ENCODE measurements at regions not wholly inside any gene's neighbourhood (a gene's known extent, or its start where the extent isn't known, plus 50 kb on each side); places are given as distances from the start of the nearest gene placed in this dataset.

DNA sequence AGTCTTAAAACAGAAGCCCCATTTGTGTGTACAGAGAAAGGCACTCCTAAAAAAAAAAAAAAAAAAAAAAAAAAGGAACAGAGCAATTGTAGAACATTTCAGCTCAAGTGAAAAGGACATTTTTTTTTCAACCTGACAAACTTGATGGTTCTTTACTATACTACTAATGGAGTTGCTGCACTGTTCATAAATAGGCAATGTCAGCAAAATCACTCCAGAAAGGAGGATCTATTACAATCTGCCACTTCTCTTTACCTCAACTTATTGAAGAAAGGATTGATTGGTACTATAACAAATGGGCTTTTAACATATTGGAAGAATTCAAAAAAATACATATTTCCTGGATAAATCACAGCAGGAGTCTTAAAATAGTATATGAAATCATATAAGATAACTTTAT is 1517.7 kb downstream of the SLITRK1 start:
- Histone ChIP-seq H3K27me3 (ENCODE audit: control insufficient read depth in 3 of 3, insufficient read depth in 3 of 3, low read depth in 1 of 3, low read length in 3 of 3) (no peaks in the 10 kb centered on the region), H3K9me3 (replicated peaks in 1 of 2; ENCODE audit: control insufficient read depth in 2 of 2, insufficient read depth in 1 of 2, low read depth in 1 of 2, low read length in 2 of 2) (no peaks in the 10 kb centered on the region), H3K27ac (replicated peaks; ENCODE audit: low read length) (no peak overlapping the region), H2BK15ac (ENCODE audit: low read length) (no peak overlapping the region), H4K8ac (ENCODE audit: low read depth, low read length) (no peak overlapping the region), H3K23ac (ENCODE audit: low read depth, low read length, poor library complexity) (no peak overlapping the region), H2BK120ac (ENCODE audit: low read depth, low read length) (no peak overlapping the region), H3K9ac (ENCODE audit: low read depth, low read length, poor library complexity) (no peak overlapping the region), H2AFZ (ENCODE audit: low read length) (no peak overlapping the region), H3K36me3 (replicated peaks in 1 of 2; ENCODE audit: control insufficient read depth in 2 of 2, insufficient read depth in 2 of 2, low read length in 2 of 2) (no peaks in the 10 kb centered on the region), H3K4me3 (ENCODE audit: low read length in 2 of 2) (no peak overlapping the region), H4K91ac (ENCODE audit: low read depth, low read length, poor library complexity) (no peak overlapping the region), H3K4me2 (ENCODE audit: insufficient read depth, low read length, poor library complexity, severe bottlenecking) (no peak overlapping the region), H2BK5ac (ENCODE audit: low read length) (no peak overlapping the region), H2AK5ac (ENCODE audit: low read depth, low read length) (no peak overlapping the region), H3K4ac (ENCODE audit: low read length) (no peak overlapping the region), H3K79me1 (ENCODE audit: low read depth, low read length) (no peaks in the 10 kb centered on the region), H3K14ac (ENCODE audit: low read length) (no peak overlapping the region), H2BK12ac (ENCODE audit: low read length) (no peak overlapping the region), H3K18ac (ENCODE audit: low read length) (no peak overlapping the region), H3K4me1 (ENCODE audit: control insufficient read depth in 2 of 2, insufficient read depth in 1 of 2, low read depth in 1 of 2, low read length in 2 of 2) (no peaks in the 10 kb centered on the region)
- DNase-seq (ENCODE audit: low spot score), result no peak

DNA sequence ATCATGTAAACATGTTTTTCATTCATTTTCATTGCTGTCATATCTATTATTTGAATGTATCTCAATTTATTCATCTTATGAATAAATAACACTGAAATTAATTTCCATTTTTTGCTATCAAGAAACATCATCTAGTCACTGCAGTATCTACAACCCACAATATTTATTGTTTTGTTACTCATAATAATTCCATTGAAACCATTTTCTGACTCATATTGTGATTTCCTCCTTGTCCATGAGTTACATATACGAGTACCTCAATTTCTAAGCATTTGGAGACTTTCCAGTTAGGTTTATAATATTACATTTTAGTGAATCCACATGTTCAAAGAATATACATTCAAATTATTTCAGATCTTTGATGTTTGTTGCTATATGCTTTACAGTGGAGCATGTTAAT is 1524.0 kb downstream of the SLITRK1 start:
- Histone ChIP-seq H3K23ac (ENCODE audit: low read depth, low read length, poor library complexity) (no peak overlapping the region), H3K27ac (replicated peaks; ENCODE audit: low read length) (no peak overlapping the region), H3K79me1 (ENCODE audit: low read depth, low read length) (no peaks in the 10 kb centered on the region), H2BK15ac (ENCODE audit: low read length) (no peak overlapping the region), H2BK120ac (ENCODE audit: low read depth, low read length) (no peak overlapping the region), H3K4ac (ENCODE audit: low read length) (no peak overlapping the region), H2BK12ac (ENCODE audit: low read length) (no peak overlapping the region), H3K14ac (ENCODE audit: low read length) (no peak overlapping the region), H2AK5ac (ENCODE audit: low read depth, low read length) (no peak overlapping the region), H3K9ac (ENCODE audit: low read depth, low read length, poor library complexity) (no peak overlapping the region), H3K9me3 (replicated peaks in 1 of 2; ENCODE audit: control insufficient read depth in 2 of 2, insufficient read depth in 1 of 2, low read depth in 1 of 2, low read length in 2 of 2) (no peaks in the 10 kb centered on the region), H2BK5ac (ENCODE audit: low read length) (no peak overlapping the region), H3K4me1 (ENCODE audit: control insufficient read depth in 2 of 2, insufficient read depth in 1 of 2, low read depth in 1 of 2, low read length in 2 of 2) (no peaks in the 10 kb centered on the region), H3K36me3 (replicated peaks in 1 of 2; ENCODE audit: control insufficient read depth in 2 of 2, insufficient read depth in 2 of 2, low read length in 2 of 2) (no peaks in the 10 kb centered on the region), H3K4me3 (ENCODE audit: low read length in 2 of 2) (no peak overlapping the region), H3K18ac (ENCODE audit: low read length) (no peak overlapping the region), H3K4me2 (ENCODE audit: insufficient read depth, low read length, poor library complexity, severe bottlenecking) (no peak overlapping the region), H3K27me3 (ENCODE audit: control insufficient read depth in 3 of 3, insufficient read depth in 3 of 3, low read depth in 1 of 3, low read length in 3 of 3) (no peaks in the 10 kb centered on the region), H4K8ac (ENCODE audit: low read depth, low read length) (no peak overlapping the region), H4K91ac (ENCODE audit: low read depth, low read length, poor library complexity) (no peak overlapping the region), H2AFZ (ENCODE audit: low read length) (no peak overlapping the region)
- DNase-seq (ENCODE audit: low spot score), result no peak
- WGBS, 2 donors (ENCODE audit: extremely low coverage in 2 of 2, insufficient read length in 2 of 2, insufficient replicate concordance in 1 of 2), result no CpG with 5 or more reads among the region's 1 CpG

DNA sequence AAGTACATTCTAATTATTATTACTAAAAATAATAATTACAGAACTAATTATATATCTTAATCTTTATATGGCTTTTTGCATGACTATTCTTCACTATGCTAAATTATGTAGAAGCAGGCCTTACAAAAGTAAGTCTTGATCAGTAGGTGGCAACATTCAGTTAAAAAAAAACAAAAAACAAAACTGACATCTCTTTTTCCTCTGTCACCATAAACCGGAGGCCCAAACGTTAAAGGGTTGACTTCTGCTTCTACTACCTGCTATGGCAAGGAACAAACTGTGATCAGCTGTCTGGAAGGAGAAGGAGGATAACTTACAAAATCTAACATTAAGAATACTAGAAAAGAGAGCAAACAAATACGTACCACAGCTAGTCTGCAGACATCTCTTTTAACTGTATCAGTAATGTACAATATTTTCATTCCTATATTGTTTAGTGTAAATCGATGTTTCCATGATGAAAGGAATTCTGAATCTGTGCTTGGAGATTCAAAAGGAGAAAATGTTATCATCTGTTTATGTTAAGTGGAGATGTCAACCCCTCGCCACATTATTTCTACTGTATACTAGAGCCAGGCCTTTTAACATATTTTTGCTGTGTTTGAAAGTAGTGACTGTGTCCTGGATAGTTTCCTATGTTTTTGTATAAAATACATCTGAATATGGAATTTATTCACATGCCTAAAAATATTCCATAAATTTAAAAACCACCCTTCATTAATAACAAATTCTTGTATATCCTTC is 1525.4 kb downstream of the SLITRK1 start:
- WGBS, 2 donors (ENCODE audit: extremely low coverage in 2 of 2, insufficient read length in 2 of 2, insufficient replicate concordance in 1 of 2), result no CpG with 5 or more reads among the region's 5 CpGs
- Histone ChIP-seq H2BK120ac (ENCODE audit: low read depth, low read length) (no peak overlapping the region), H3K23ac (ENCODE audit: low read depth, low read length, poor library complexity) (no peak overlapping the region), H3K79me1 (ENCODE audit: low read depth, low read length) (no peaks in the 10 kb centered on the region), H3K27ac (replicated peaks; ENCODE audit: low read length) (no peak overlapping the region), H2BK12ac (ENCODE audit: low read length) (no peak overlapping the region), H4K91ac (ENCODE audit: low read depth, low read length, poor library complexity) (no peak overlapping the region), H3K4ac (ENCODE audit: low read length) (no peak overlapping the region), H3K14ac (ENCODE audit: low read length) (no peak overlapping the region), H4K8ac (ENCODE audit: low read depth, low read length) (no peak overlapping the region), H2AK5ac (ENCODE audit: low read depth, low read length) (no peak overlapping the region), H3K27me3 (ENCODE audit: control insufficient read depth in 3 of 3, insufficient read depth in 3 of 3, low read depth in 1 of 3, low read length in 3 of 3) (no peaks in the 10 kb centered on the region), H2BK15ac (ENCODE audit: low read length) (no peak overlapping the region), H3K9me3 (replicated peaks in 1 of 2; ENCODE audit: control insufficient read depth in 2 of 2, insufficient read depth in 1 of 2, low read depth in 1 of 2, low read length in 2 of 2) (no peaks in the 10 kb centered on the region), H2BK5ac (ENCODE audit: low read length) (no peak overlapping the region), H3K4me3 (ENCODE audit: low read length in 2 of 2) (no peak overlapping the region), H3K4me1 (ENCODE audit: control insufficient read depth in 2 of 2, insufficient read depth in 1 of 2, low read depth in 1 of 2, low read length in 2 of 2) (no peaks in the 10 kb centered on the region), H3K18ac (ENCODE audit: low read length) (no peak overlapping the region), H3K36me3 (replicated peaks in 1 of 2; ENCODE audit: control insufficient read depth in 2 of 2, insufficient read depth in 2 of 2, low read length in 2 of 2) (no peaks in the 10 kb centered on the region), H3K9ac (ENCODE audit: low read depth, low read length, poor library complexity) (no peak overlapping the region), H2AFZ (ENCODE audit: low read length) (no peak overlapping the region), H3K4me2 (ENCODE audit: insufficient read depth, low read length, poor library complexity, severe bottlenecking) (no peak overlapping the region)
- no peak for DNase-seq (ENCODE audit: low spot score)

GRCh38 chr13:82344867-82345266 is 1537.4 kb downstream of the SLITRK1 start:
- Histone ChIP-seq H3K9ac (ENCODE audit: low read depth, low read length, poor library complexity) (no peak overlapping the region), H3K4me1 (ENCODE audit: control insufficient read depth in 2 of 2, insufficient read depth in 1 of 2, low read depth in 1 of 2, low read length in 2 of 2) (no peaks in the 10 kb centered on the region), H3K4me2 (ENCODE audit: insufficient read depth, low read length, poor library complexity, severe bottlenecking) (no peak overlapping the region), H4K91ac (ENCODE audit: low read depth, low read length, poor library complexity) (no peak overlapping the region), H2BK120ac (ENCODE audit: low read depth, low read length) (no peak overlapping the region), H4K8ac (ENCODE audit: low read depth, low read length) (no peak overlapping the region), H3K4ac (ENCODE audit: low read length) (no peak overlapping the region), H2AK5ac (ENCODE audit: low read depth, low read length) (no peak overlapping the region), H2BK5ac (ENCODE audit: low read length) (no peak overlapping the region), H3K27me3 (ENCODE audit: control insufficient read depth in 3 of 3, insufficient read depth in 3 of 3, low read depth in 1 of 3, low read length in 3 of 3) (no peaks in the 10 kb centered on the region), H3K4me3 (ENCODE audit: low read length in 2 of 2) (no peak overlapping the region), H3K9me3 (replicated peaks in 1 of 2; ENCODE audit: control insufficient read depth in 2 of 2, insufficient read depth in 1 of 2, low read depth in 1 of 2, low read length in 2 of 2) (no peaks in the 10 kb centered on the region), H3K79me1 (ENCODE audit: low read depth, low read length) (no peaks in the 10 kb centered on the region), H3K18ac (ENCODE audit: low read length) (no peak overlapping the region), H2BK12ac (ENCODE audit: low read length) (no peak overlapping the region), H3K14ac (ENCODE audit: low read length) (no peak overlapping the region), H2BK15ac (ENCODE audit: low read length) (no peak overlapping the region), H3K23ac (ENCODE audit: low read depth, low read length, poor library complexity) (no peak overlapping the region), H3K36me3 (replicated peaks in 1 of 2; ENCODE audit: control insufficient read depth in 2 of 2, insufficient read depth in 2 of 2, low read length in 2 of 2) (no peaks in the 10 kb centered on the region), H3K27ac (replicated peaks; ENCODE audit: low read length) (no peak overlapping the region), H2AFZ (ENCODE audit: low read length) (no peak overlapping the region)
- no peak for DNase-seq (ENCODE audit: low spot score)
- no CpG with 5 or more reads among the region's 1 CpG for WGBS, 2 donors (ENCODE audit: extremely low coverage in 2 of 2, insufficient read length in 2 of 2, insufficient replicate concordance in 1 of 2)

Measured in neuronal stem cell (in vitro differentiated cells).